GM12874 (cell line): ENCODE measurements at regions not wholly inside any gene's neighbourhood (a gene's known extent, or its start where the extent isn't known, plus 50 kb on each side); places are given as distances from the start of the nearest gene placed in this dataset.

ENCODE experiments used
- CTCF ChIP-seq: IDR thresholded peaks from 2 replicates; pipeline ENCODE4 v1.5.1; 2011; ENCODE audit warnings: low read depth, mild to moderate bottlenecking, control low read depth, low read length, moderate library complexity; ENCODE audit not compliant: insufficient read depth

GRCh38 chr17:72358465-72358864, 237.6 kb downstream of the SOX9 start:
- TF ChIP-seq CTCF = no peak

GRCh38 chr17:72359274-72359673, 238.5 kb downstream of the SOX9 start:
- no peak for TF ChIP-seq CTCF

- TF ChIP-seq CTCF = no peak
These were observed 239.0 kb downstream of the SOX9 start for GRCh38 chr17:72359811-72360210.

GRCh38 chr17:72360386-72360940, 239.6 kb downstream of the SOX9 start:
- TF ChIP-seq CTCF = no peak

GRCh38 chr17:72361892-72362291, 241.1 kb downstream of the SOX9 start:
- TF ChIP-seq CTCF = no peak

GRCh38 chr17:72362376-72363088, 241.7 kb downstream of the SOX9 start:
- no peak for TF ChIP-seq CTCF

- no peak for TF ChIP-seq CTCF
These were observed 242.3 kb downstream of the SOX9 start for GRCh38 chr17:72363089-72363610.
